Thyroid gland (tissue), 4 donors: ENCODE measurements at regions not wholly inside any gene's neighbourhood (a gene's known extent, or its start where the extent isn't known, plus 50 kb on each side); places are given as distances from the start of the nearest gene placed in this dataset.
A peak's percentile ranks its signal among the peaks of the same experiment; 100 is the strongest.
"Not testable (repeated sequence)": the region's sequence is repeated elsewhere in the genome, so short reads cannot be mapped to it uniquely, and the experiment has no call there.

Experiments used
- DNase-seq, 2 donors: peaks; one replicate each; pipeline ENCODE4 v3.0.0-alpha.2; 2019
- H3K27ac ChIP-seq, 3 donors: fragments of 200-600 bp; sonication (generic); 1 replicate in 2 of 3; 2 replicates in 1 of 3; pipeline ENCODE4 v1.5.1; 2016 to 2019; ENCODE audit warnings: mild to moderate bottlenecking in 1 of 3, moderate library complexity in 1 of 3
- H3K27me3 ChIP-seq: fragments of 200-600 bp; sonication (generic); one replicate; pipeline ENCODE4 v1.5.1; 2019
- H3K36me3 ChIP-seq, 2 donors: fragments of 200-600 bp; sonication (generic); one replicate each; pipeline ENCODE4 v1.5.1; 2016 to 2019
- H3K4me1 ChIP-seq, 2 donors: fragments of 200-600 bp; sonication (generic); one replicate each; pipeline ENCODE4 v1.5.1; 2017 to 2019
- H3K4me3 ChIP-seq, 3 donors: fragments of 200-600 bp; sonication (generic); replicated peaks in 1 of 3; 1 replicate in 2 of 3; 2 replicates in 1 of 3; pipeline ENCODE4 v1.5.1; 2016; ENCODE audit warnings: mild to moderate bottlenecking in 1 of 3
- H3K9me3 ChIP-seq: fragments of 200-600 bp; sonication (generic); one replicate; pipeline ENCODE4 v1.5.1; 2017
- POLR2A ChIP-seq, 2 donors: fragments of 450-650 bp; IDR thresholded peaks; one replicate each; pipeline ENCODE4 v1.6.1; 2017; ENCODE audit warnings: antibody characterized with exemption in 2 of 2, mild to moderate bottlenecking in 2 of 2, moderate library complexity in 1 of 2
- WGBS, 2 donors: methylation state at CpG; one replicate each; pipeline ENCODE4 v1.1.5; 2017; 5-methylcytosine and 5-hydroxymethylcytosine counted together
- intact Hi-C: fragments of 100-400 bp; cut with DNase I; formaldehyde crosslinking; loops from one replicate; pipeline ENCODE4 v1.15.1; 2023
- TF ChIP-seq, protein P1 (sequence below), 6 experiments: fragments of 200-600 bp in 3 of 6; fragments of 450-650 bp in 3 of 6; sonication (generic) in 3 of 6; IDR thresholded peaks; one replicate each; pipeline ENCODE4 v1.5.1; 2016 to 2019; ENCODE audit warnings: antibody characterized with exemption in 6 of 6, mild to moderate bottlenecking in 2 of 6, inconsistent platforms in 1 of 6, moderate library complexity in 1 of 6

DNA sequence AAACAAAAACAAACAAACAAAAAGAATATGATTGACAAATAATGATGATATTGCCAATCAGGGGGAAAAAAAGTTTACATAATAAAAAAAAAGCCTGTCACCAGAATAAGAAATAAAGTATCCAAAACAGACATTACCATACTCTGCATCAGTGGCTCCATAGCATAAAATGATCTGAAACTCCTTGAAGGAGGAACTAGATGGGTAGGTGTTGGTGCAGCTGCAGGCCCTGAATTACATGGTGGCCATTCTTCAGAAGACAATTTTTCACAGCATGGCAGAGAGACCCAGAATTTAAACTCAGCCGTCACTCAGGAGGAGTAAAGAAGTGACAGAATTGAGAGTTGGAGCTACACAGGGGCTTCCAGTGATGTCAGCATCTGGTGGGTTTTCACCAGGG is 60.2 kb downstream of the GLUL start:
- no peaks in the 10 kb centered on the region for H3K36me3 ChIP-seq
- no peak overlapping the region for H3K4me3 ChIP-seq
- no peak overlapping the region for H3K27ac ChIP-seq
- 86 to 100% methylated on average over 1 of the region's 1 CpG for WGBS, 2 donors
- no peaks in the 10 kb centered on the region for H3K27me3 ChIP-seq
- TF ChIP-seq, protein P1, sequence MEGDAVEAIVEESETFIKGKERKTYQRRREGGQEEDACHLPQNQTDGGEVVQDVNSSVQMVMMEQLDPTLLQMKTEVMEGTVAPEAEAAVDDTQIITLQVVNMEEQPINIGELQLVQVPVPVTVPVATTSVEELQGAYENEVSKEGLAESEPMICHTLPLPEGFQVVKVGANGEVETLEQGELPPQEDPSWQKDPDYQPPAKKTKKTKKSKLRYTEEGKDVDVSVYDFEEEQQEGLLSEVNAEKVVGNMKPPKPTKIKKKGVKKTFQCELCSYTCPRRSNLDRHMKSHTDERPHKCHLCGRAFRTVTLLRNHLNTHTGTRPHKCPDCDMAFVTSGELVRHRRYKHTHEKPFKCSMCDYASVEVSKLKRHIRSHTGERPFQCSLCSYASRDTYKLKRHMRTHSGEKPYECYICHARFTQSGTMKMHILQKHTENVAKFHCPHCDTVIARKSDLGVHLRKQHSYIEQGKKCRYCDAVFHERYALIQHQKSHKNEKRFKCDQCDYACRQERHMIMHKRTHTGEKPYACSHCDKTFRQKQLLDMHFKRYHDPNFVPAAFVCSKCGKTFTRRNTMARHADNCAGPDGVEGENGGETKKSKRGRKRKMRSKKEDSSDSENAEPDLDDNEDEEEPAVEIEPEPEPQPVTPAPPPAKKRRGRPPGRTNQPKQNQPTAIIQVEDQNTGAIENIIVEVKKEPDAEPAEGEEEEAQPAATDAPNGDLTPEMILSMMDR (IDR thresholded peaks at IDR 0.05): no peak
- TF ChIP-seq POLR2A (IDR thresholded peaks at IDR 0.05): no peak
- DNase-seq: no peak
- H3K9me3 ChIP-seq: no peaks in the 10 kb centered on the region
- peaks cover 2 to 5% of the 10 kb centered on the region in 2 donors for H3K4me1 ChIP-seq
- intact Hi-C loops: no loop called here

DNA sequence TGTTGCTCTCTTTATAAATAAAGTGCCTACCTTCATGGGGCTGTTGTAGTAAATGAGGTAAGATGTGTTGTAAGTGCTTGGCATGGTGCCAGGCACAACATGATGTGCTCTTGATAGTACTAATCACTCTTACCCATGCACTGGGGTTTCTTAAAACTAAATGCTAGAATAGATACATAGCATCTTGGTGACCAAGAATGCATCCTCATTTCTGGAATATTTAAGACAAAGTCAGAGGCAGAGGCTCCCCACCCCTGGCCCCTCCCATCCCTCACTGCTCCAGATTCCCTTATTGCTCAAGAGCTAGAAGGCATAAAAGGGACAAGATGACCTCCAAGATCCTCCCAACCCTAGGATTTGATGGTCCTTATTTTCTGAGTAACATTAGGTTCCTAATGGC is 61.3 kb downstream of the GLUL start:
- no peak overlapping the region for H3K4me3 ChIP-seq
- peak; percentile 61 to 66 for DNase-seq
- H3K27me3 ChIP-seq: no peaks in the 10 kb centered on the region
- H3K4me1 ChIP-seq: no peaks in the 10 kb centered on the region
- no peaks in the 10 kb centered on the region for H3K36me3 ChIP-seq
- TF ChIP-seq POLR2A (IDR thresholded peaks at IDR 0.05): no peak
- TF ChIP-seq, protein P1 (IDR thresholded peaks at IDR 0.05): no peak
- intact Hi-C loops: no loop called here
- H3K27ac ChIP-seq: no peak overlapping the region
- no peaks in the 10 kb centered on the region for H3K9me3 ChIP-seq

DNA sequence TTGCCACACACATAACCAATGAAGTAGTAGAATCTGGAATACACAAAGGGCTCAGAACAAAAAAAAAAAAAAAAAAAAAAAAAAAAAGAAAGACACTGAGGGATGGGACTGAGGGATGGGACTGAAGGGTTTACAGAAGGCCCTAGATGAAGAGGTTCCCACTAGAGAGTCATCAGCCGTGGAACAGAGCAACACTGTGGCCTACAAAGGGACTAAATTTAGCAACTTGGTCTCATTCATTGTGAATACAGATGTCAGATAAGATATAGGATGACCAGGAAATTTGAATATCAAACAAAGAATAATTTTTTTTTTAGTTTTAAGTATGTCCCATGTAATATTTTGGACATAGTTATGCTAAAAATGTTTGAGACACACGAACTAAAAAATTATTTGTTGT is 62.1 kb downstream of the GLUL start:
- H3K27me3 ChIP-seq: no peaks in the 10 kb centered on the region
- no peaks in the 10 kb centered on the region for H3K36me3 ChIP-seq
- intact Hi-C loops: no loop called here
- H3K4me3 ChIP-seq: no peak overlapping the region
- DNase-seq: no peak
- H3K27ac ChIP-seq: no peak overlapping the region
- TF ChIP-seq POLR2A (IDR thresholded peaks at IDR 0.05): no peak
- TF ChIP-seq, protein P1 (IDR thresholded peaks at IDR 0.05): no peak
- no peaks in the 10 kb centered on the region for H3K4me1 ChIP-seq
- 64 to 95% methylated on average over 2 of the region's 2 CpGs for WGBS, 2 donors
- H3K9me3 ChIP-seq: no peaks in the 10 kb centered on the region

DNA sequence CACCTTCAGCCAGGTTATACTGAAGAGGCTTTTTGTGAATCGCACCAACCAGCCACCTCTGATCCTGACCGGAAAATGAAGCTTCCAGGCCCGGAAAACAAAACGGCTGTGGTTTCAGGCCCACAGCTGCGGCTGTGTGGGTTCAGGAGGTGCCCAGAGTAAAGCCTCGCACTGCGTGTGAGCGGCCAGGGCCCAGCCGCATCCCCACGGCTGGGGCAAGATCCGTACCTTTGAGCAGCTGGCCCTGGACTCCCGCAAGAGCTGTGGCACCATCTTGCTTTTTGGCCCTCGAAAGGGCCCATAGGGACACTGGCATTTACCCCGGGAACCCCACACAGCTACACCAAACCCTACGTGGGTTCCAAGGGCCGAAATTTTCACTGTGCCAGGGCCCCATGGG is 63.0 kb downstream of the GLUL start:
- Histone ChIP-seq H3K27ac (no peak overlapping the region), H3K4me3 (no peak overlapping the region), H3K27me3 (no peaks in the 10 kb centered on the region), H3K36me3 (no peaks in the 10 kb centered on the region), H3K4me1 (no peaks in the 10 kb centered on the region), H3K9me3 (no peaks in the 10 kb centered on the region)
- intact Hi-C loops: no loop called here
- no peak for DNase-seq
- 98% methylated on average over 15 to 16 of the region's 16 CpGs for WGBS, 2 donors
- TF ChIP-seq, protein P1 (IDR thresholded peaks at IDR 0.05): no peak
- TF ChIP-seq POLR2A (IDR thresholded peaks at IDR 0.05): no peak

DNA sequence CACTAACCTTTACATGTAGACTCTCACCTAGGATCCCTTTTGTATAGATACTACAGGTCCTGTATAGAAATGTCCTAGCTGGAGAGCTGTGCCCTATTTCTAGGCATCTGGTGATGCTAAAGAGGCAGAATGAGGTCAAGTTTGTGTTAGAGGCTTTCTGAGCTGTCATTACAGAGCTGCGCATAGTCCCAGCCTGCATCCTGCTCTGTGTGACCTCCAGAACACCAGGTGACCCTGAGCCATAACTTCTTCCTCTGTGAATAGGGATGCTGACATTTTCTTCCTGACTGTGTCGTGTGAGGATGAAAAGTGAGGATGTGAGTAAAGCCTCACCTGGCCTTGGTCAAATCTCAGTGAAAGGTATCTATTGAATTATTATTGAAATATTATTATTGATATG is 66.3 kb downstream of the GLUL start:
- WGBS, 2 donors: 90 to 95% methylated on average over 2 of the region's 2 CpGs

DNA sequence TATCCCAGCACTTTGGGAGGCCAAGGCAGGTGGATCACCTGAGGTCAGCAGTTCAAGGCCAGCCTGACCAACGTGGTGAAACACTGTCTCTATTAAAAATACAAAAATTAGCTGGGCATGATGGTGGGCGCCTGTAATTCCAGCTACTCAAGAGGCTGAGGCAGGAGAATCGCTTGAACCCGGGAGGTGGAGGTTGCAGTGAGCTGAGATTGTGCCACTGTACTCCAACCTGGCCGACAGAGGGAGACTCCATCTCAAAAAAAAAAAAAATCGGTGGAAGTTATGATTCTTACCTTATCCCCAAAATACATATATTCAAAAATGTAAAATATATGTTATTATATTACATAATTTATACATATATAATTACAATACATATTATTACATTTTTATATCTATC is 70.1 kb downstream of the GLUL start:
- intact Hi-C loops, DNase-seq, H3K9me3 ChIP-seq, H3K4me3 ChIP-seq, H3K36me3 ChIP-seq, H3K27ac ChIP-seq, H3K27me3 ChIP-seq, H3K4me1 ChIP-seq: not testable (repeated sequence)
- 84 to 87% methylated on average over 6 of the region's 6 CpGs for WGBS, 2 donors

More for the DNA sequence above, 66.3 kb downstream of the GLUL start:
- no peak for DNase-seq
- no peaks in the 10 kb centered on the region for H3K27me3 ChIP-seq
- no peak overlapping the region for H3K4me3 ChIP-seq
- H3K36me3 ChIP-seq: no peaks in the 10 kb centered on the region
- no peaks in the 10 kb centered on the region for H3K4me1 ChIP-seq
- intact Hi-C loops: no loop called here
- TF ChIP-seq, protein P1 (IDR thresholded peaks at IDR 0.05): no peak
- no peak for TF ChIP-seq POLR2A (IDR thresholded peaks at IDR 0.05)
- H3K9me3 ChIP-seq: no peaks in the 10 kb centered on the region
- H3K27ac ChIP-seq: no peak overlapping the region
